ENCODE measurements at regions not wholly inside any gene's neighbourhood (a gene's known extent, or its start where the extent isn't known, plus 50 kb on each side); places are given as distances from the start of the nearest gene placed in this dataset.

GRCh38 chr2:40886655-40887054 is 434.8 kb upstream of the SLC8A1 start:
- FAIRE-seq (no peak), DNase-seq (no peak)
- Histone ChIP-seq H3K4me3 (ENCODE audit: low read depth in 1 of 3, low read length in 3 of 3) (no peak overlapping the region), H3K9me3 (ENCODE audit: control insufficient read depth in 2 of 2, insufficient read depth in 1 of 2, low read depth in 1 of 2, low read length in 1 of 2) (no peaks in the 10 kb centered on the region), H3K36me3 (ENCODE audit: control insufficient read depth in 3 of 3, insufficient read depth in 2 of 3, low read depth in 1 of 3, low read length in 3 of 3) (no peaks in the 10 kb centered on the region), H3K27ac (ENCODE audit: low read depth in 1 of 3, low read length in 2 of 3) (no peak overlapping the region), H3K27me3 (ENCODE audit: control insufficient read depth in 3 of 3, insufficient read depth in 3 of 3, low read length in 3 of 3) (no peaks in the 10 kb centered on the region), H3K4me1 (ENCODE audit: control insufficient read depth in 3 of 3, insufficient read depth in 2 of 3, low read depth in 1 of 3, low read length in 2 of 3) (no peaks in the 10 kb centered on the region)
- WGBS, 3 donors, result 85 to 94% (median 87%) methylated on average over 1 of the region's 1 CpG

- no peaks in the 10 kb centered on the region for H3K27me3 ChIP-seq (ENCODE audit: control insufficient read depth in 3 of 3, insufficient read depth in 3 of 3, low read length in 3 of 3)
- DNase-seq, result no peak
- no peaks in the 10 kb centered on the region for H3K9me3 ChIP-seq (ENCODE audit: control insufficient read depth in 2 of 2, insufficient read depth in 1 of 2, low read depth in 1 of 2, low read length in 1 of 2)
- H3K27ac ChIP-seq (ENCODE audit: low read depth in 1 of 3, low read length in 2 of 3), result no peak overlapping the region
- H3K4me3 ChIP-seq (ENCODE audit: low read depth in 1 of 3, low read length in 3 of 3), result no peak overlapping the region
- FAIRE-seq, result no peak
- H3K36me3 ChIP-seq (ENCODE audit: control insufficient read depth in 3 of 3, insufficient read depth in 2 of 3, low read depth in 1 of 3, low read length in 3 of 3), result no peaks in the 10 kb centered on the region
- H3K4me1 ChIP-seq (ENCODE audit: control insufficient read depth in 3 of 3, insufficient read depth in 2 of 3, low read depth in 1 of 3, low read length in 2 of 3), result no peaks in the 10 kb centered on the region
These were observed 444.5 kb upstream of the SLC8A1 start for GRCh38 chr2:40896358-40896757.

GRCh38 chr2:40914666-40915065 is 462.8 kb upstream of the SLC8A1 start:
- FAIRE-seq, result no peak
- DNase-seq, result no peak

GRCh38 chr2:40915651-40916050 is 463.8 kb upstream of the SLC8A1 start:
- no peaks in the 10 kb centered on the region for H3K27me3 ChIP-seq (ENCODE audit: control insufficient read depth in 3 of 3, insufficient read depth in 3 of 3, low read length in 3 of 3)
- no peak overlapping the region for H3K4me3 ChIP-seq (ENCODE audit: low read depth in 1 of 3, low read length in 3 of 3)
- no peaks in the 10 kb centered on the region for H3K4me1 ChIP-seq (ENCODE audit: control insufficient read depth in 3 of 3, insufficient read depth in 2 of 3, low read depth in 1 of 3, low read length in 2 of 3)
- H3K36me3 ChIP-seq (ENCODE audit: control insufficient read depth in 3 of 3, insufficient read depth in 2 of 3, low read depth in 1 of 3, low read length in 3 of 3), result no peaks in the 10 kb centered on the region
- FAIRE-seq (no peak), DNase-seq (no peak)
- no peaks in the 10 kb centered on the region for H3K9me3 ChIP-seq (ENCODE audit: control insufficient read depth in 2 of 2, insufficient read depth in 1 of 2, low read depth in 1 of 2, low read length in 1 of 2)
- H3K27ac ChIP-seq (ENCODE audit: low read depth in 1 of 3, low read length in 2 of 3), result no peak overlapping the region

More at GRCh38 chr2:40914666-40915065, 462.8 kb upstream of the SLC8A1 start:
- H3K27me3 ChIP-seq (ENCODE audit: control insufficient read depth in 3 of 3, insufficient read depth in 3 of 3, low read length in 3 of 3), result no peaks in the 10 kb centered on the region
- H3K4me3 ChIP-seq (ENCODE audit: low read depth in 1 of 3, low read length in 3 of 3), result no peak overlapping the region
- H3K4me1 ChIP-seq (ENCODE audit: control insufficient read depth in 3 of 3, insufficient read depth in 2 of 3, low read depth in 1 of 3, low read length in 2 of 3), result no peaks in the 10 kb centered on the region
- no peak overlapping the region for H3K27ac ChIP-seq (ENCODE audit: low read depth in 1 of 3, low read length in 2 of 3)
- H3K9me3 ChIP-seq (ENCODE audit: control insufficient read depth in 2 of 2, insufficient read depth in 1 of 2, low read depth in 1 of 2, low read length in 1 of 2), result no peaks in the 10 kb centered on the region
- H3K36me3 ChIP-seq (ENCODE audit: control insufficient read depth in 3 of 3, insufficient read depth in 2 of 3, low read depth in 1 of 3, low read length in 3 of 3), result no peaks in the 10 kb centered on the region

- DNase-seq (no peak), FAIRE-seq (no peak)
- no peak overlapping the region for H3K27ac ChIP-seq (ENCODE audit: low read depth in 1 of 3, low read length in 2 of 3)
- no peaks in the 10 kb centered on the region for H3K36me3 ChIP-seq (ENCODE audit: control insufficient read depth in 3 of 3, insufficient read depth in 2 of 3, low read depth in 1 of 3, low read length in 3 of 3)
- 53 to 63% (median 57%) methylated on average over 2 of the region's 2 CpGs for WGBS, 3 donors
- no peaks in the 10 kb centered on the region for H3K4me1 ChIP-seq (ENCODE audit: control insufficient read depth in 3 of 3, insufficient read depth in 2 of 3, low read depth in 1 of 3, low read length in 2 of 3)
- H3K27me3 ChIP-seq (ENCODE audit: control insufficient read depth in 3 of 3, insufficient read depth in 3 of 3, low read length in 3 of 3), result no peaks in the 10 kb centered on the region
- no peak overlapping the region for H3K4me3 ChIP-seq (ENCODE audit: low read depth in 1 of 3, low read length in 3 of 3)
- H3K9me3 ChIP-seq (ENCODE audit: control insufficient read depth in 2 of 2, insufficient read depth in 1 of 2, low read depth in 1 of 2, low read length in 1 of 2), result peaks cover 0 to 2% of the 10 kb centered on the region in 2 donors
These were observed 483.5 kb upstream of the SLC8A1 start for GRCh38 chr2:40935349-40935748.

- FAIRE-seq (no peak), DNase-seq (no peak)
- 81 to 93% (median 91%) methylated on average over 3 of the region's 3 CpGs for WGBS, 3 donors
- H3K27ac ChIP-seq (ENCODE audit: low read depth in 1 of 3, low read length in 2 of 3), result no peak overlapping the region
- no peak overlapping the region for H3K4me3 ChIP-seq (ENCODE audit: low read depth in 1 of 3, low read length in 3 of 3)
- no peaks in the 10 kb centered on the region for H3K27me3 ChIP-seq (ENCODE audit: control insufficient read depth in 3 of 3, insufficient read depth in 3 of 3, low read length in 3 of 3)
- peaks cover 0 to 7% of the 10 kb centered on the region in 2 donors for H3K9me3 ChIP-seq (ENCODE audit: control insufficient read depth in 2 of 2, insufficient read depth in 1 of 2, low read depth in 1 of 2, low read length in 1 of 2)
- no peaks in the 10 kb centered on the region for H3K4me1 ChIP-seq (ENCODE audit: control insufficient read depth in 3 of 3, insufficient read depth in 2 of 3, low read depth in 1 of 3, low read length in 2 of 3)
- no peaks in the 10 kb centered on the region for H3K36me3 ChIP-seq (ENCODE audit: control insufficient read depth in 3 of 3, insufficient read depth in 2 of 3, low read depth in 1 of 3, low read length in 3 of 3)
These were observed 485.4 kb upstream of the SLC8A1 start for GRCh38 chr2:40937284-40937683.

- FAIRE-seq (no peak), DNase-seq (no peak)
- Histone ChIP-seq H3K27ac (ENCODE audit: low read depth in 1 of 3, low read length in 2 of 3) (no peak overlapping the region), H3K4me1 (ENCODE audit: control insufficient read depth in 3 of 3, insufficient read depth in 2 of 3, low read depth in 1 of 3, low read length in 2 of 3) (no peaks in the 10 kb centered on the region), H3K36me3 (ENCODE audit: control insufficient read depth in 3 of 3, insufficient read depth in 2 of 3, low read depth in 1 of 3, low read length in 3 of 3) (no peaks in the 10 kb centered on the region), H3K27me3 (ENCODE audit: control insufficient read depth in 3 of 3, insufficient read depth in 3 of 3, low read length in 3 of 3) (no peaks in the 10 kb centered on the region), H3K4me3 (ENCODE audit: low read depth in 1 of 3, low read length in 3 of 3) (no peak overlapping the region), H3K9me3 (ENCODE audit: control insufficient read depth in 2 of 2, insufficient read depth in 1 of 2, low read depth in 1 of 2, low read length in 1 of 2) (no peaks in the 10 kb centered on the region)
- WGBS, 3 donors, result 93 to 97% (median 94%) methylated on average over 3 of the region's 3 CpGs
These were observed 501.5 kb upstream of the SLC8A1 start for GRCh38 chr2:40953341-40953740.

GRCh38 chr2:40955042-40955441 is 503.2 kb upstream of the SLC8A1 start:
- FAIRE-seq (no peak), DNase-seq (no peak)
- Histone ChIP-seq H3K4me1 (ENCODE audit: control insufficient read depth in 3 of 3, insufficient read depth in 2 of 3, low read depth in 1 of 3, low read length in 2 of 3) (no peaks in the 10 kb centered on the region), H3K27ac (ENCODE audit: low read depth in 1 of 3, low read length in 2 of 3) (no peak overlapping the region), H3K4me3 (ENCODE audit: low read depth in 1 of 3, low read length in 3 of 3) (no peak overlapping the region), H3K27me3 (ENCODE audit: control insufficient read depth in 3 of 3, insufficient read depth in 3 of 3, low read length in 3 of 3) (no peaks in the 10 kb centered on the region), H3K36me3 (ENCODE audit: control insufficient read depth in 3 of 3, insufficient read depth in 2 of 3, low read depth in 1 of 3, low read length in 3 of 3) (no peaks in the 10 kb centered on the region), H3K9me3 (ENCODE audit: control insufficient read depth in 2 of 2, insufficient read depth in 1 of 2, low read depth in 1 of 2, low read length in 1 of 2) (no peaks in the 10 kb centered on the region)
- 69 to 79% (median 73%) methylated on average over 2 of the region's 2 CpGs for WGBS, 3 donors

GRCh38 chr2:40955635-40956034 is 503.7 kb upstream of the SLC8A1 start:
- H3K27me3 ChIP-seq (ENCODE audit: control insufficient read depth in 3 of 3, insufficient read depth in 3 of 3, low read length in 3 of 3), result no peaks in the 10 kb centered on the region
- no peaks in the 10 kb centered on the region for H3K36me3 ChIP-seq (ENCODE audit: control insufficient read depth in 3 of 3, insufficient read depth in 2 of 3, low read depth in 1 of 3, low read length in 3 of 3)
- H3K27ac ChIP-seq (ENCODE audit: low read depth in 1 of 3, low read length in 2 of 3), result no peak overlapping the region
- H3K4me3 ChIP-seq (ENCODE audit: low read depth in 1 of 3, low read length in 3 of 3), result no peak overlapping the region
- FAIRE-seq (no peak), DNase-seq (no peak)
- H3K4me1 ChIP-seq (ENCODE audit: control insufficient read depth in 3 of 3, insufficient read depth in 2 of 3, low read depth in 1 of 3, low read length in 2 of 3), result no peaks in the 10 kb centered on the region
- H3K9me3 ChIP-seq (ENCODE audit: control insufficient read depth in 2 of 2, insufficient read depth in 1 of 2, low read depth in 1 of 2, low read length in 1 of 2), result no peaks in the 10 kb centered on the region
